ENCODE measurements at regions not wholly inside any gene's neighbourhood (a gene's known extent, or its start where the extent isn't known, plus 50 kb on each side); places are given as distances from the start of the nearest gene placed in this dataset.

- Histone ChIP-seq H3K4me1 (no peaks in the 10 kb centered on the region), H3K36me3 (no peaks in the 10 kb centered on the region), H3K27me3 (no peaks in the 10 kb centered on the region), H3K27ac (no peak overlapping the region), H3K4me3 (no peak overlapping the region), H3K9me3 (no peaks in the 10 kb centered on the region)
- no peak for DNase-seq (ENCODE audit: low spot score in 2 of 2)
- intact Hi-C loops (cut with DNase I; ENCODE audit: low total_unique reads) = no loop called here
- no peak for TF ChIP-seq POLR2A (IDR thresholded peaks at IDR 0.05)
- TF ChIP-seq, protein P1, sequence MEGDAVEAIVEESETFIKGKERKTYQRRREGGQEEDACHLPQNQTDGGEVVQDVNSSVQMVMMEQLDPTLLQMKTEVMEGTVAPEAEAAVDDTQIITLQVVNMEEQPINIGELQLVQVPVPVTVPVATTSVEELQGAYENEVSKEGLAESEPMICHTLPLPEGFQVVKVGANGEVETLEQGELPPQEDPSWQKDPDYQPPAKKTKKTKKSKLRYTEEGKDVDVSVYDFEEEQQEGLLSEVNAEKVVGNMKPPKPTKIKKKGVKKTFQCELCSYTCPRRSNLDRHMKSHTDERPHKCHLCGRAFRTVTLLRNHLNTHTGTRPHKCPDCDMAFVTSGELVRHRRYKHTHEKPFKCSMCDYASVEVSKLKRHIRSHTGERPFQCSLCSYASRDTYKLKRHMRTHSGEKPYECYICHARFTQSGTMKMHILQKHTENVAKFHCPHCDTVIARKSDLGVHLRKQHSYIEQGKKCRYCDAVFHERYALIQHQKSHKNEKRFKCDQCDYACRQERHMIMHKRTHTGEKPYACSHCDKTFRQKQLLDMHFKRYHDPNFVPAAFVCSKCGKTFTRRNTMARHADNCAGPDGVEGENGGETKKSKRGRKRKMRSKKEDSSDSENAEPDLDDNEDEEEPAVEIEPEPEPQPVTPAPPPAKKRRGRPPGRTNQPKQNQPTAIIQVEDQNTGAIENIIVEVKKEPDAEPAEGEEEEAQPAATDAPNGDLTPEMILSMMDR (IDR thresholded peaks at IDR 0.05) = no peak
- no peak for TF ChIP-seq POLR2AphosphoS5 (IDR thresholded peaks at IDR 0.05)
Observed at GRCh38 chr2:147469471-147469870, 375.4 kb upstream of the ACVR2A start.

- intact Hi-C loops (cut with DNase I; ENCODE audit: low total_unique reads) = no loop called here
- Histone ChIP-seq H3K27ac (no peak overlapping the region), H3K9me3 (no peaks in the 10 kb centered on the region), H3K4me1 (no peaks in the 10 kb centered on the region), H3K36me3 (no peaks in the 10 kb centered on the region), H3K27me3 (no peaks in the 10 kb centered on the region), H3K4me3 (no peak overlapping the region)
- TF ChIP-seq, protein P1 (IDR thresholded peaks at IDR 0.05) = no peak
- TF ChIP-seq POLR2A (IDR thresholded peaks at IDR 0.05) (no peak), POLR2AphosphoS5 (IDR thresholded peaks at IDR 0.05) (no peak)
- no peak for DNase-seq (ENCODE audit: low spot score in 2 of 2)
Observed at GRCh38 chr2:147468963-147469362, 375.9 kb upstream of the ACVR2A start.

GRCh38 chr2:147468349-147468748 is 376.5 kb upstream of the ACVR2A start:
- TF ChIP-seq, protein P1 (IDR thresholded peaks at IDR 0.05) = no peak
- TF ChIP-seq POLR2A (IDR thresholded peaks at IDR 0.05) = no peak
- no peak for TF ChIP-seq POLR2AphosphoS5 (IDR thresholded peaks at IDR 0.05)
- H3K27ac ChIP-seq = no peak overlapping the region
- no peaks in the 10 kb centered on the region for H3K9me3 ChIP-seq
- H3K27me3 ChIP-seq = no peaks in the 10 kb centered on the region
- no peak overlapping the region for H3K4me3 ChIP-seq
- no peak for DNase-seq (ENCODE audit: low spot score in 2 of 2)
- intact Hi-C loops (cut with DNase I; ENCODE audit: low total_unique reads) = no loop called here
- H3K4me1 ChIP-seq = no peaks in the 10 kb centered on the region
- no peaks in the 10 kb centered on the region for H3K36me3 ChIP-seq

DNA sequence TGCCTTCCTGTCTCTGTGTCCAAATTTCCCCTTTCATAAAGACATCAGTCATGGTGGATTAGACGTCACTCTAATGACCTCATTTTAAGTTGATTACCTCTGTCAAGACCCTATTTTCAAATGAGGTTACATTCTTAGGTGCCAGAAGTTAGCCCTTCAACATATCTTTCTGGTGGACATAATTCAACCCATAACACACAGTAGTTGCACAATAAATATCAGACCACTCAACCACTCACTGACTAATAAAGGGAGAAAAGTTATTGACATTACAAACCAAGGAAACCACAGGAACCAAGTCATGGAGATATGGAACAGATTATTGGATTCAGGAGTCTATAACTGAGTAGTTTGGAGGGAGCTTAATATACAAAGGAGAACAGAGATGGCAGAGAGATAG is 377.4 kb upstream of the ACVR2A start:
- Histone ChIP-seq H3K27ac (no peak overlapping the region), H3K36me3 (no peaks in the 10 kb centered on the region), H3K9me3 (no peaks in the 10 kb centered on the region), H3K27me3 (no peaks in the 10 kb centered on the region), H3K4me3 (no peak overlapping the region), H3K4me1 (no peaks in the 10 kb centered on the region)
- intact Hi-C loops (cut with DNase I; ENCODE audit: low total_unique reads) = no loop called here
- TF ChIP-seq POLR2AphosphoS5 (IDR thresholded peaks at IDR 0.05) (no peak), POLR2A (IDR thresholded peaks at IDR 0.05) (no peak)
- TF ChIP-seq, protein P1 (IDR thresholded peaks at IDR 0.05) = no peak
- no peak for DNase-seq (ENCODE audit: low spot score in 2 of 2)

DNA sequence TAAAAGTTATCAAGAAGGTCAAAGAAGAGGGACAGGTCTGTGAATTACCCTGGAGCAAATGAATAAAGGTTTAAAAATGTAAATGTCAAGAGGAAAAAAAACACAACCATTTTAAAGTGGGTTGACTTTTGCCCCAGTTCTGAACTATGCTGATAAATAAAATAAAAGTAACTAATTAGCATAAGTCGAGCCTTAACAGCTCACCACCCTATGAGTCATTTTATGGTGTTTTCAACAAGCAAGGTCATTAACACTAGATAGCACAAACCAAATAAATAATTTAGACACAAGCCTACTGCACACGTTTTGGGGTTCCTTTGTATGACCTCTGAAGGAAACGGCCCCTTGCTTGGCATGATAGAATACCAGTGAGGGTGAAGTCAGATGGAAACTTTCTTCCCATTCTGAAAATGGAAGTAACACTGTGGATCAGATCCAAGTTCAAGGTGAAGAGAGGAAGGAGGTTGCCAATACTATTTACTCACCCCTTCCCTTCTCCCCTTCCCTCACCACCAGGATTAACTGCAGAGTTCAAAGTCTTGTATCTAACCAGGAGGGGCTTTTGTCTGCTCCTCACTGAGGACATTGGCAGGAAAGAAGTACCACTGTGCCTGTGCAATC is 380.0 kb upstream of the ACVR2A start:
- Histone ChIP-seq H3K36me3 (no peaks in the 10 kb centered on the region), H3K4me3 (no peak overlapping the region), H3K27ac (no peak overlapping the region), H3K27me3 (no peaks in the 10 kb centered on the region), H3K4me1 (no peaks in the 10 kb centered on the region), H3K9me3 (no peaks in the 10 kb centered on the region)
- intact Hi-C loops (cut with DNase I; ENCODE audit: low total_unique reads) = no loop called here
- TF ChIP-seq, protein P1 (IDR thresholded peaks at IDR 0.05) = no peak
- no peak for TF ChIP-seq POLR2AphosphoS5 (IDR thresholded peaks at IDR 0.05)
- TF ChIP-seq POLR2A (IDR thresholded peaks at IDR 0.05) = no peak
- no peak for DNase-seq (ENCODE audit: low spot score in 2 of 2)
